NCI-H446 treated with DMSO at 0.1 percent for 48 hours (cell line): ENCODE measurements at regions not wholly inside any gene's neighbourhood (a gene's known extent, or its start where the extent isn't known, plus 50 kb on each side); places are given as distances from the start of the nearest gene placed in this dataset.

Experiments used
- DNase-seq: peaks from one replicate; lab custom pipeline; 2025; lab: John Stamatoyannopoulos, UW

- no peak for DNase-seq
Measured at GRCh38 chr2:11044201-11044600, 111.1 kb upstream of the SLC66A3 start.

DNA sequence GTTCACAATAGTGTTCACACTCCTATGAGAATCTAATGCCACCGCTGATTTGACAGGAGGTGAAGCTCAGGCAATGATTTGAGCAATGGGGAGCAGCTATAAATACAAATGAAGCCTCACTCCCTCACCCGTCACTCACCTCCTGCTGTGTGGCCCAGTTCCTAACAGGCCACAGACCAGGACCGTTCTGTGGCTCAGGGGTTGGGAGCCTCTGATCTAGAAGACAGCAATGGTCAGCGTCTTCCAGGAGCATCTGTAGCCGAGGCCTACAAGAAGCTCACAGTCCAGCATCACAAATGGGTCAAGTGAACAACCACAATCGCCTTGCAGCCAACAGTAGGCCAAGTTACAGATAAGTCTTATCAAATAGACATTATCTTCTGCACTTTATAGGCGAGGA lies 110.0 kb upstream of the SLC66A3 start:
- DNase-seq: no peak

DNA sequence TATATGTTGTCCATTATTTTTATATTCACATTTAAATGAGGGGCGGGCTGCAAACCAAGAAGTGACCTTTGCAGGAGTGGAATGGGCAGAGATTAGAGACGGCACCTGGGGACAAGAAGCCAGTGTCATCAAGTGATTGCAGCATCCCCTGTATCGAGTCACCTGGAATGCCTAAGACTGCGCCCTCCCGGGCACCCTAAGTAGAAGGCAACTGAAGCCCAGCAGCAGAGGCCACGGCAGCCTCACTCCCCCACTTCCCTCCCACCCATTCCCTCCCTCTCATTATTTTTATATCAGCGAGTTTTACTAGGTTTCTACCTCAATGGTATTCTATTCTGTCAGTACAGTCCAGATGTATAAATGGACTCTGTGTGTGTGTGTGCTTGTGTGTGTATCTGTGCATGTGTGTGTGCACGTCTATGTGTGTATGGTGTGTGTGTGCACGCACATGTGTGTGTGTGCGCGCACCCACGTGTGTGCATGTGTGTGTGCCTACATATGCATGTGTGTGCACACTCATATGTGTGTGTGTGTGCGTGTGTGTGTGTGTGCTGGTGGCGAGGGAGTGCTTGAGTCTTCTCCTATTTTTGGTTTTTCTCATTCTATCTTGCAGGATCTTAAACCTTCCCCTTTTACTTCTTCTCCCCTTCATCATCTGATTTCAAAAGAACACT lies 106.8 kb upstream of the SLC66A3 start:
- no peak for DNase-seq

DNA sequence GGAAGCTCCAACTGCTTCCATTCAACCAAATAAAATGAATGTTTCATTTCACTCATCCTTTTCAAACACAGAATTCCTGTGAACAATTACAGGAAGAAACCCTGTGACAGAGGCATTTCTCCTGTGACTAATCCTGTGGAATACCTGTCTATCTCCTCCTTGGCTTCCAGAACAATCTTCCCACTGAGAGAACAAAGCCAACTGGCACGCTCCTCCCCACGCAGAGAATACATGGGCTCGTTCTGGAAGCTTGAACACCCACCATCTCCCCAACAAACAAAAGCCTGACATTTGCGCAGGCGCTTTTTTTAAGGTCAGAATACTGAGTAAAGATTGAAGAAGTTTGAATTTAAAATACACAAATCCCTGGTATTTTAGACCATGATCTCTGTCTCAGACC lies 104.7 kb upstream of the SLC66A3 start:
- no peak for DNase-seq

GRCh38 chr2:11051280-11051679 lies 104.0 kb upstream of the SLC66A3 start:
- DNase-seq: no peak

GRCh38 chr2:11053546-11053945 lies 101.7 kb upstream of the SLC66A3 start:
- DNase-seq: no peak

DNA sequence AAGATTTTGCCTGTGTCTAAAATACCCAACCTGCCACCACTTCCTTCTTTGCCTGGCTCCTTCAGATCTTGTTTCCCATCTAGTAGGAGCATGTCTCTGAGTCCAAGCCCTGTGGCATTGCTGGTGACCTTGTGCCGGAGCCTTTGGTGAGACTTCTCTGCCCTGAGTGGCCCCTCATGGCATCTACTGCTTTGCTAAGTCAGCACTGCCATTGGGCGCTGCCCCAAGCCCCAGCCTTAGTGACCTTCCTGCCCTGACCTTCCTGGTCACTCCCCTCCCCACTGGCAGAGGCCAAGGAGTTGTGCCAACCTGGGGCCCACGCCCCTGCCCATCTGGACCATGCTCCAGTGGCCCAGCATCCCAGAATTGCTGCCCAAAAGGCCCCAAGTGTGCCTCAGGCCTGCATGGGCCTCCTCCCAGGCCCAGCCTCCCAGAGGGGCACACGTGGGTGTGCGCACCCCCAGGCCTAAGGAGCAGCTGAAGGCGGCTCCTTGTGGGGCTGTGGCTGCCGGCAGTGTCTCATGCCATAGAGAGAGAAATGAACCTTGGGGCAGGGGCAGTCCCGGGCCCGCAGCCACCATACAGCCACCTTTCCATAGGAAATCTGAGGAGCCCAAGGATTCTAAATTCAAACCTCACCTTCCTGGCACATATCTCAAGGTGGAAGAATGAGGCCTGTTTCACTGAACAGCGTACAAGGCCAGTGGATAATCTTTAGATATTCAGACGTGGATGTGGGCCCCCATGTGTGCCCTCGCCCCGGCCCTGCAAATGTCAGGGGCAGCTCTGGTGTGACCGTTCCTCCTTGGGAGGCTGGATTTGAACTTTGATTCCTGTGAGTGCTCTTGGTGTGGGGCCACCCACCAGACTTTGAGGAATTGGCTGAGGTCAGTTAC lies 100.2 kb upstream of the SLC66A3 start:
- DNase-seq: no peak

DNA sequence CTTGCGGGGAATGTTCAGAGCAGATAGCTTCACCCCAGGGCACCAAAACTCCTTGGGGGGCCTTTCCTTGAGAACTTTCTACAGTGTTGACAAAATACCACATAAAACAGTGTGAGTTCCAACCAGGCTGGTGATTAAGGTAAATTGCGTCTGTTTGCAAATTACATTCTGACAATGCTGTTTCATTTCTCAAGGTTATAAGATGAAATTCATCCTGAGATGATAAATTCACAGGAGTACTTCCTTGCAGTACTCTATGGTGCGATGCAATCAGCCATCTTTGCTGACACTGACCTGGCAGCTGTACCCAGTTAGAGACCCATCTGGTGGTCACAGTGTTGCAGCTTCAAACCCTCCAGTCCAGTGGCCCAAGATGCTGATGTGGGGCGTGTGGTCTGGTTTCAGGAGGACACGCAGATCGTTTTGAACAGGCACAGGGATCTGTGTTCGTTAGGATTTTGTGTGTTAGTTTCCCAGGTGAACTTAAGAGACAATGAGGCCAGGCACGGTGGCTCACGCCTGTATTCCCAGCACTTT lies 99.5 kb upstream of the SLC66A3 start:
- DNase-seq: no peak

GRCh38 chr2:11056614-11057013 lies 98.7 kb upstream of the SLC66A3 start:
- DNase-seq: peak; percentile 6

DNA sequence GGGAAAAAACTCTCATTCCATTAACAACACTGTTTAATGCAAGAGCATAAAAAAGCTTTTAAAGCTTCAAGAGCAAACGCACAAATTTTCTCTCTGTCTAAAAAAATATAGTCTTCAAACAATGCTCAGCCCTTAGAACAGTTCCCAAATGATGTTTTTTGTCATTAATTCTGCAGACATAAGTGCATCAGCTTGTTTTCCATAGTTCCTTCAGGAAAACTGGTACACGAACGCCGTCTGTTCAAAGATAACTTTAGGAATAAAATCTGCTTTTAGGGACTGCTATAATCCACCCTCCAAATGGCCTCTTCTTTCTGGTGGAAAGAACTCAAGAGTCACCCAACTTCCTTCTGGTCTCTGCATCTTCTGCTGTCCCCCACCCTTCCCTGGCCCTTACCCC lies 98.2 kb upstream of the SLC66A3 start:
- no peak for DNase-seq

- no peak for DNase-seq
Measured at GRCh38 chr2:11058129-11058528, 97.1 kb upstream of the SLC66A3 start.

DNA sequence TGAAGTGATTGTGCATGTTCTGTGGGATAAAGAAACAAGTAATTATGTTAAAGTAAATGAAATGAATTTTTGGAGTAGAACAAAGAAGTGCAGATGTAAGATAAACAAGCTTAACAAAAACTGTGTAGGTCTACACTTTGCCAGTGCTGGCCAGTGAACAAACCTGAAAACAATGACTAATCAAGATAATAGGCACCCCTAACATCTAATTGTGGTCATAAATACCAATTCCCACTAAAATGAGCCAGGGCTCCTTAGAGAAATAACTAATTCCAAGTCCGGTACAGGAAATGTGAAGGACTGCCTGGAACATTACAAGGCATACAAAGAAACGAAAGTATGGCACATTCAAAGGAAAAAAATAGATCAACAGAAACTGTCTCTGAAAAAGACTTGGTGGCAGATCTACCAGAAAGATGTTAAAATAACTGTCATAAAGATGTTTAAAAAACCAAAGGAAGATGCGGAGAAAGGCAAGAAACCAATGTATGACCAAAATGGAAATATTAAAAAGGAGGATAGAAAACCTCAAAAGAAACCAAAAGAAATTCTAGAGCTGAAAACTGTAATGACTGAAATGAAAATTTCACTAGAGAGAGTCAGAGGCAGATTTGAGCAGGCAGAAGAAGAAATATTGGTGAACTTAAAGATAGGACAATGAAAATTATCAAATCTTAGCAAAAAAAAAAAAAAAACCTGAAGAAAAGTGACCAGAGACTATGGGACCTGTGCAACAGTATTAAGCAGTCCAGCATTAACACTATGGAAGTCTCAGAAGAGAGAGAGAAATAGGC lies 94.7 kb upstream of the SLC66A3 start:
- no peak for DNase-seq

- no peak for DNase-seq
Measured at GRCh38 chr2:11065833-11066485, 89.3 kb upstream of the SLC66A3 start.

GRCh38 chr2:11067221-11068078 lies 87.8 kb upstream of the SLC66A3 start:
- DNase-seq: no peak

GRCh38 chr2:11068079-11068741 lies 87.1 kb upstream of the SLC66A3 start:
- DNase-seq: no peak

GRCh38 chr2:11068856-11069526 lies 86.3 kb upstream of the SLC66A3 start:
- no peak for DNase-seq

DNA sequence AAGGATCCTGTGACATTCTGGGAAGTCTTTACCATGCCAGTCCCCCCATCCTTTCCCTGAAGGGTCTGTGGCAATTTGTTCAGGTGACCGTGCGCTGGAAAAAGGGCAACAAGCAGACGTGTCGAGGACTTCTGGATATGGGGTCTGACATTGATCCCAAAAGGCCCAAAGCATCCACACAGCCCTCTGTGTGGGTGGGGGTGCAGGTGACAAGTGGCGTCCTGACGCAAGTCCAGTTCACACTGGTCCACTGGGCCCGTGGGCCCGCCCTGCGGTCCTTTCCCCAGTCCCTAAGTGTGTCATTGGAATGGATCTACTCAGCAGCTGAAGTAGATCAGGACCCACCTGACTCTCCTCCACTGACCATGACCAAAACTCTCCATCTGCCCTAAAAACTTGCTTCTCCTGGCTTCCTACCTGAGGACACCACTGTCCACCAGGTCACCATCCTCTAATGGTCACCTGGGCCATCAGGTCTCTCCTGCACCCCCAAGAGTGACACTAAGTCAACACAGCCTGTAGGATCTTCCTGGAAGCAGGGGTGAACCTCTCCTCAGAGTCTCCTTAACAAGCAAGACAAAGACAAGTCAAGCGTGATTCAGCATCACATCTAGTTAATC lies 85.6 kb upstream of the SLC66A3 start:
- no peak for DNase-seq

- no peak for DNase-seq
Measured at GRCh38 chr2:11071211-11071610, 84.1 kb upstream of the SLC66A3 start.

DNA sequence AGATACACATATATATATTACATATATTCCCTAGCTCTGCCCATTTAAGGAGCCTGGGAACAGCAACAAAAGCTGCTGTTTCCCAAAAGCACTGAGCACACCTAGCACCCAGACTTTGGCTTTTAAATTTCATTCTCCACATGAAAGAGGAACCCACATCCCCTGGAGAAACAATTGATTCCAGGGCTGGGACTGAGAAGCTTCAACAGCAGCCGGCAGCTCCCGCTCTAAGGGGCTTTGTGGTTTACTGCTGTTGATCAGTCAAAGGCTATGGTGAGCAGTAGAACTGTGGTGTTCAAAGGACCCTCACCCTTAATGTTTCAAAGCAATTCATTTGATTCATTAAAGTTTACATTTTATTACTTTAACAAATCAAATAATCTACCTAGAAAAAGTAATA lies 83.3 kb upstream of the SLC66A3 start:
- no peak for DNase-seq
